H9 (cell line): ENCODE measurements at regions not wholly inside any gene's neighbourhood (a gene's known extent, or its start where the extent isn't known, plus 50 kb on each side); places are given as distances from the start of the nearest gene placed in this dataset.

Experiments used
- DNase-seq: peaks from one replicate; pipeline ENCODE4 v3.0.0-alpha.2; 2017
- H2AFZ ChIP-seq: one replicate; pipeline ENCODE4 v1.6.1; 2013; ENCODE audit warnings: mild to moderate bottlenecking, low read length, control low read depth, moderate library complexity
- H2AK5ac ChIP-seq: 2 replicates; pipeline ENCODE4 v1.6.1; 2013; ENCODE audit warnings: low read length, control low read depth, mixed read lengths; ENCODE audit not compliant: insufficient read length
- H2BK120ac ChIP-seq: one replicate; pipeline ENCODE4 v1.6.1; 2013; ENCODE audit warnings: low read depth, mild to moderate bottlenecking, low read length, control low read depth, inconsistent platforms; ENCODE audit not compliant: poor library complexity, severe bottlenecking
- H2BK12ac ChIP-seq: 2 replicates; pipeline ENCODE4 v1.6.1; 2013; ENCODE audit warnings: low read length, control low read depth, mixed read lengths, low read depth; ENCODE audit not compliant: insufficient read length
- H2BK15ac ChIP-seq: 2 replicates; pipeline ENCODE4 v1.6.1; 2013; ENCODE audit warnings: low read depth, low read length, control low read depth
- H2BK20ac ChIP-seq: one replicate; pipeline ENCODE4 v1.6.1; 2013; ENCODE audit warnings: low read depth, mild to moderate bottlenecking, low read length, control low read depth, inconsistent platforms; ENCODE audit not compliant: poor library complexity, severe bottlenecking
- H2BK5ac ChIP-seq: 2 replicates; pipeline ENCODE4 v1.6.1; 2013; ENCODE audit warnings: low read length, control low read depth, mixed read lengths; ENCODE audit not compliant: insufficient read length
- H3K14ac ChIP-seq: 2 replicates; pipeline ENCODE4 v1.6.1; 2013; ENCODE audit warnings: low read length, control low read depth; ENCODE audit not compliant: insufficient read depth
- H3K18ac ChIP-seq: 2 replicates; pipeline ENCODE4 v1.6.1; 2013; ENCODE audit warnings: low read depth, mild to moderate bottlenecking, mixed read lengths, low read length, control low read depth; ENCODE audit not compliant: insufficient read length
- H3K23ac ChIP-seq: 2 replicates; pipeline ENCODE4 v1.6.1; 2013; ENCODE audit warnings: low read length, control low read depth, mixed read lengths, low read depth; ENCODE audit not compliant: insufficient read length
- H3K23me2 ChIP-seq: 2 replicates; pipeline ENCODE4 v1.6.1; 2013; ENCODE audit warnings: low read depth, mild to moderate bottlenecking, mixed read lengths, low read length, control low read depth; ENCODE audit not compliant: insufficient read length, poor library complexity, severe bottlenecking
- H3K27ac ChIP-seq: 2 replicates; pipeline ENCODE4 v1.5.1; 2013; ENCODE audit warnings: low read length, control low read depth, mixed read lengths, low read depth; ENCODE audit not compliant: insufficient read length
- H3K27me3 ChIP-seq: 2 replicates; pipeline ENCODE4 v1.6.1; 2013; ENCODE audit warnings: low read length, control low read depth, inconsistent platforms; ENCODE audit not compliant: insufficient read depth
- H3K4ac ChIP-seq: 2 replicates; pipeline ENCODE4 v1.6.1; 2013; ENCODE audit warnings: low read depth, mild to moderate bottlenecking, control low read depth, inconsistent platforms, low read length, moderate library complexity
- H3K4me1 ChIP-seq: 2 replicates; pipeline ENCODE4 v1.6.1; 2013; ENCODE audit warnings: low read length, control low read depth, inconsistent platforms; ENCODE audit not compliant: insufficient read depth
- H3K4me2 ChIP-seq: 2 replicates; pipeline ENCODE4 v1.6.1; 2013; ENCODE audit warnings: low read length, control low read depth, mixed read lengths; ENCODE audit not compliant: insufficient read length, insufficient read depth
- H3K56ac ChIP-seq: 2 replicates; pipeline ENCODE4 v1.6.1; 2013; ENCODE audit warnings: low read depth, mild to moderate bottlenecking, mixed read lengths, low read length, control low read depth; ENCODE audit not compliant: insufficient read length
- H3K79me1 ChIP-seq: 2 replicates; pipeline ENCODE4 v1.6.1; 2013; ENCODE audit warnings: low read depth, mild to moderate bottlenecking, moderate library complexity, low read length, control low read depth, inconsistent platforms; ENCODE audit not compliant: insufficient read depth, poor library complexity, severe bottlenecking
- H3K79me2 ChIP-seq: 2 replicates; pipeline ENCODE4 v1.6.1; 2013; ENCODE audit warnings: low read length, control low read depth, inconsistent platforms; ENCODE audit not compliant: insufficient read depth
- H3K9ac ChIP-seq: 2 replicates; pipeline ENCODE4 v1.6.1; 2013; ENCODE audit warnings: low read length, control low read depth, mixed read lengths; ENCODE audit not compliant: insufficient read length; ENCODE audit errors: extremely low read depth
- H3K9me3 ChIP-seq: one replicate; pipeline ENCODE4 v1.6.1; 2013; ENCODE audit warnings: low read depth, low read length, inconsistent platforms; ENCODE audit not compliant: control insufficient read depth
- H3T11ph ChIP-seq: one replicate; pipeline ENCODE4 v1.6.1; 2013; ENCODE audit warnings: mild to moderate bottlenecking, low read length, control low read depth, inconsistent platforms
- H4K20me1 ChIP-seq: one replicate; pipeline ENCODE4 v1.6.1; 2013; ENCODE audit not compliant: control insufficient read depth, insufficient read length, insufficient read depth
- H4K5ac ChIP-seq: 2 replicates; pipeline ENCODE4 v1.6.1; 2013; ENCODE audit warnings: low read depth, mild to moderate bottlenecking, mixed read lengths, low read length, control low read depth; ENCODE audit not compliant: insufficient read length
- H4K8ac ChIP-seq: replicated peaks from 2 replicates; pipeline ENCODE4 v1.6.1; 2013; ENCODE audit warnings: low read length, control low read depth, mixed read lengths, low read depth; ENCODE audit not compliant: insufficient read length
- H4K91ac ChIP-seq: 2 replicates; pipeline ENCODE4 v1.6.1; 2013; ENCODE audit warnings: low read depth, mild to moderate bottlenecking, moderate library complexity, mixed read lengths, low read length, control low read depth; ENCODE audit not compliant: insufficient read length
- H3K27ac Mint-ChIP-seq, 3 experiments: 2 replicates in 2 of 3; 3 replicates in 1 of 3; pipeline ENCODE4 v1.8.0; 2020 to 2021; ENCODE audit warnings: mixed read lengths in 3 of 3, mild to moderate bottlenecking in 1 of 3, moderate library complexity in 1 of 3
- H3K27me3 Mint-ChIP-seq: 2 replicates; pipeline ENCODE4 v1.8.0; 2021; ENCODE audit warnings: low read depth, mild to moderate bottlenecking, moderate library complexity, mixed read lengths
- H3K36me3 Mint-ChIP-seq, 3 experiments: 2 replicates in 2 of 3; 3 replicates in 1 of 3; pipeline ENCODE4 v1.8.0; 2020 to 2021; ENCODE audit warnings: low read depth in 3 of 3, mixed read lengths in 3 of 3; ENCODE audit not compliant: insufficient read depth in 1 of 3
- H3K4me1 Mint-ChIP-seq, 2 experiments: 2 replicates each; pipeline ENCODE4 v1.8.0; 2020; ENCODE audit warnings: mixed read lengths in 2 of 2
- H3K4me3 Mint-ChIP-seq, 2 experiments: 2 replicates in 1 of 2; 3 replicates in 1 of 2; pipeline ENCODE4 v1.8.0; 2020 to 2021; ENCODE audit warnings: mild to moderate bottlenecking in 2 of 2, mixed read lengths in 2 of 2, moderate library complexity in 1 of 2
- H3K9me3 Mint-ChIP-seq, 2 experiments: 2 replicates in 1 of 2; 3 replicates in 1 of 2; pipeline ENCODE4 v1.8.0; 2020; ENCODE audit warnings: mild to moderate bottlenecking in 2 of 2, mixed read lengths in 2 of 2, moderate library complexity in 1 of 2
- WGBS: extraction: QIAGEN DNeasy Blood & Tissue Kit; methylation state at CpG from one replicate; pipeline ENCODE4 v1.1.7; 2013; ENCODE audit warnings: missing lambda C conversion rate, low lambda C conversion rate, mixed read lengths; ENCODE audit not compliant: insufficient read length; ENCODE audit errors: extremely low coverage; 5-methylcytosine and 5-hydroxymethylcytosine counted together
- TF ChIP-seq, protein P1 (sequence below): fragments of 200-600 bp; sonication (generic); conservative IDR thresholded peaks from 3 replicates; pipeline ENCODE4 v1.8.0; 2021; ENCODE audit warnings: antibody characterized with exemption, mild to moderate bottlenecking

DNA sequence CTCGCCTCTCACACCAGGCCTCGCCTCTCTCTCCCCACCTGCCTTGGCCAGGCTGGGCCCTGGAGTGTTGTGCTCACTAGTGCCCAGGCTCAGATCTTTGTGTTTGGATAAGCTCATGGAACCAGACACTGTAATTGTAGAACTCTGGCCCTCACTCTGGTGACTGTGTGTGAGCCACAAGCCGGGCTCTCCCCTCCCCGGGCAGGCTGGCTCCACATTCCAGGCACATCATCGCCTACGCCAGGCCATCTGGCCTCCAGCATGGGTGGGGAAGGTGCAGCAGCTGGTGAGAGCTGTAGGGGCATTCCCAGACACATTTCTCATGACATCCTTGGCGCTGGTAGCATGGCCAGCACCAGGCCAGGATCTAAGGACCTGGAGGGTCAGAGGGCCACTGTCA lies 202.3 kb downstream of the RAB11FIP4 start:
- TF ChIP-seq, protein P1, sequence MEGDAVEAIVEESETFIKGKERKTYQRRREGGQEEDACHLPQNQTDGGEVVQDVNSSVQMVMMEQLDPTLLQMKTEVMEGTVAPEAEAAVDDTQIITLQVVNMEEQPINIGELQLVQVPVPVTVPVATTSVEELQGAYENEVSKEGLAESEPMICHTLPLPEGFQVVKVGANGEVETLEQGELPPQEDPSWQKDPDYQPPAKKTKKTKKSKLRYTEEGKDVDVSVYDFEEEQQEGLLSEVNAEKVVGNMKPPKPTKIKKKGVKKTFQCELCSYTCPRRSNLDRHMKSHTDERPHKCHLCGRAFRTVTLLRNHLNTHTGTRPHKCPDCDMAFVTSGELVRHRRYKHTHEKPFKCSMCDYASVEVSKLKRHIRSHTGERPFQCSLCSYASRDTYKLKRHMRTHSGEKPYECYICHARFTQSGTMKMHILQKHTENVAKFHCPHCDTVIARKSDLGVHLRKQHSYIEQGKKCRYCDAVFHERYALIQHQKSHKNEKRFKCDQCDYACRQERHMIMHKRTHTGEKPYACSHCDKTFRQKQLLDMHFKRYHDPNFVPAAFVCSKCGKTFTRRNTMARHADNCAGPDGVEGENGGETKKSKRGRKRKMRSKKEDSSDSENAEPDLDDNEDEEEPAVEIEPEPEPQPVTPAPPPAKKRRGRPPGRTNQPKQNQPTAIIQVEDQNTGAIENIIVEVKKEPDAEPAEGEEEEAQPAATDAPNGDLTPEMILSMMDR: no peak
- Histone ChIP-seq H3K18ac (no peak overlapping the region), H3K23me2 (no peaks in the 10 kb centered on the region), H2BK5ac (no peak overlapping the region), H4K8ac (no peak overlapping the region), H3K27ac (no peak overlapping the region), H3K4ac (no peak overlapping the region), H3K56ac (no peak overlapping the region), H3K79me1 (no peaks in the 10 kb centered on the region), H2BK20ac (no peak overlapping the region), H3K23ac (no peak overlapping the region), H3K27me3 (no peaks in the 10 kb centered on the region), H4K91ac (no peak overlapping the region), H2AK5ac (no peak overlapping the region), H3K4me1 (no peaks in the 10 kb centered on the region), H3K9me3 (no peaks in the 10 kb centered on the region), H3K4me2 (no peak overlapping the region), H4K20me1 (no peaks in the 10 kb centered on the region), H2BK12ac (no peak overlapping the region), H3K14ac (no peak overlapping the region), H4K5ac (no peak overlapping the region), H3K9ac (no peak overlapping the region), H3K79me2 (no peaks in the 10 kb centered on the region), H2BK15ac (no peak overlapping the region), H3T11ph (no peak overlapping the region), H2BK120ac (no peak overlapping the region), H2AFZ (no peak overlapping the region)
- no peak for DNase-seq
- WGBS: no CpG with 5 or more reads among the region's 7 CpGs
- Mint-ChIP-seq H3K4me3 (no peak overlapping the region), H3K27ac (no peak overlapping the region), H3K36me3 (no peaks in the 10 kb centered on the region), H3K4me1 (peaks cover 20 to 21% of the 10 kb centered on the region in 2 experiments), H3K27me3 (no peaks in the 10 kb centered on the region; the same call in none of the 2 replicates), H3K9me3 (no peaks in the 10 kb centered on the region)
